Stimulated activated CD8-positive, alpha-beta memory T cell treated with anti-CD3 and anti-CD28 coated beads, Interleukin-4, amount 100 ng/mL, for 48 hours (primary cell): ENCODE measurements at regions not wholly inside any gene's neighbourhood (a gene's known extent, or its start where the extent isn't known, plus 50 kb on each side); places are given as distances from the start of the nearest gene placed in this dataset.

Experiments used
- DNase-seq: peaks from one replicate; pipeline ENCODE4 v3.0.0-alpha.2; 2020

DNA sequence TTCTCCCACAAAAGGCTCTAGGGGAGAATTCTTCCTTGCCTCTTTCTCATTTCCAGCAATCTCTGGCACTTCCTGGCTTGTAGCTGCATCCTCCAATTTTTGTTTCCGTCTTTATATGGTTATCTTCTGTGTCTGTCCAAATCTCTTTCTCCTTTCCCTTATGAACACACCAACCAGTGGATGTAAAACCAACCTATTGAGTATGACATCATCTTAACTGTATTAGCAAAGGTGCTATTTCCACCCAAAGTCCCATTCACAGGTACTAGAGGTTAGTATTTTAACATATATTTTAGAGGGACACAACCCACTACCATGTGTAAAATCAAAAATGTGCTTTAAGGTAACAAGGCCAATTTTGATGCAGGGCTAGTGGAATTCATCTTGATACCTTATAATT is 129.0 kb downstream of the RAP2A start:
- DNase-seq = no peak

DNA sequence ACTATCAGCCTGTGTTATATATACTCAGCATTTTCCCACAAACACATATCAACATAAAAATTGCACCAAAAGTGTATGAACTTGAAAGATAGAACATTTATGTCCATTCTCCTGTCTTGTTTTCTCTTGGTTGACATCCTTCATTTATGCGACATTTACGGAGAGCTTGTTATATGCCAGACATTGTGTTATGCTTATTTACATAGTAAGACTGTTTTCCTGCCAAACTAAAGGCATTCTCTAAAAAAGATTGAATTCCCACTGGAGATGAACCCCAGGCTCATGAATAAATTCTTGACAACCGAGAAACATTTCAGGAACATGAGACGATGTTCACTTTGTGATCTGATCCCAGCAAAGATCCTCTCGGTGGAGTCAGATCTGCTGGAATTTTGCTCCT is 131.0 kb downstream of the RAP2A start:
- DNase-seq = no peak

DNA sequence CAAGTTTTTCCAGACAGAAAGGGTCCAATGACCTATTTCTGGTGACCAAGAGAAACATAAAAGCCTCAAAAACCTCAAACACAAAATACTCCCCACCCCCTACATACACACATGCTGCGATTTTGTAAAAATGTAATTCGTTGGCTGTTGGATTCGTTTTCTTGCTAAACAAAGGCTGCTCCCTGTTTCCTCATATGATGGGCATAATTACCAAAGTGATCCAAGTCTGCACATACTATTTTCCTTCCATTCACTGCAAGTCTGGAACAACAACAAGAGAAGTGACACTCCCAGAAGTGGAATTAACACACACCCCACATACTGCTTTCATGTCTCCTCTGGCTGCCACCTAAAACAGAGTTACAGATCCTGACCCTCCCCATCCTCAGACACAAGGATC is 131.9 kb downstream of the RAP2A start:
- no peak for DNase-seq

DNA sequence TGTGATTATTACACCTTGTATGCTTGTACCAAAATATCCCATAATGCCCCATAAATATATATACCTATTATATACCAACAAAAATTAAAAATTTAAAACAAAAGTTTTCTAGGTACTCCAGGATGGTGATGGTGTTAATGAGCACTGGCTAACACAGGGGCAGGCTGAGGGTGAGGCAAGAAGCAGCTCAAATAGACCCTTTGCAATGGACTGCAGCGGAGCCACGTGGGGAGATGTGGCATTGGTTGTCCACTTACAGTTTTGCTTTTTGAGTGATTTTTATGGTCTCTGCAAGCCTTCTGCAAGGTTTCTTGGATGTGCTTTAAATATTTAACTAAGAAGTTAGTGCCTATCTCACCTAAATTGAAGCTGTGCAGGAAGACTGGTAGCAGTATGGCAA is 132.9 kb downstream of the RAP2A start:
- DNase-seq = no peak

DNA sequence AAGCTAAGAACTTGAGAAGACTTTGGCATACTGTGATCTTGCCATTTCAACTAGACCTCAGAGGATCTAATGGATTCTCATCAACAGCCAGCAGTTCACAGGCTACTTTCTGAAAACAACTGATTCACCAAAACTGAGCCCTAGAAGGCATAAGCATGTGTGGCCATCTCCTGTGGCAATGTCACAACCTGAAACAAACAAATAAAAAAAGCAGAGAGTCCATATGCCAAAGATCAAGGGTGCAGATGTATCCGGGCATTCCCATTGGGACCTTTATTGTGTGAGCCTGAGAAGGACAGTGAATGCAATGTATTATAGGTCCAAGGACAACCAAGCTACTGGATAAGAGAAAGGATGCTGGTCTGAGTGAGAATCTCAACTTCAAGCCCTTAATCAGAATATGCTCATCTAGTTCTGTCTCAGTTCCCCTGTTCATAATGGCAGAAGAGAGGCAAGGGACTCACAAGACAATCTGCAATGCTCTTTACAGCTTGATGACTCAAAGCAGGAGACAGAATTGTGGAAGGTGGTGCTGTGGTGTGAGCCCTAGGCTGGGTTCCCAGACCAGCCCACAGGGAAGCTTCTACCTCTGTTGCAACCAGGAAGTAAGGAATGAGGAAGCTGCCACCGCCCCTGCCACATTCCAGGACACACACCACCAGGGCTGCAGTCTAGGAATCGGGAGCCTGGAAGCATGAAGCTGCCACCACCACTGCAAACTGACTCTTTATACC is 133.7 kb downstream of the RAP2A start:
- DNase-seq = no peak

DNA sequence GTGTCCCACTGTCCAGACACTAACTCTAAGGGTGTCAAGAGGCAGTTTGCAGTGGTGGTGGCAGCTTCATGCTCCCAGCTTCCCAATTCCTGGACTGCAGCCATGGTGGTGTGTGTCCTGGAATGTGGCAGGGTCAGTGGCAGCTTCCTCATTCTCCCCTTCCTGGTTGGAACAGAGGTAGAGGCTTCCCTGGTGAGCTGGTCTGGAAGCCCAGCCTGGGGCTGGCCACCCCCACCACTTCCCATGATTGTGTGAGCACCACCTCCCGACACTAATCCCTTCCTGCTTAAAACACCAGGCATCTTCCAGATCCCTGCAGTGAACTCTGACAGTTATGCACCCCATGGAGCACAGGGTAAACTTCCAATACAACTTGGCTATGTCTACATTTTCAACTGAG is 134.9 kb downstream of the RAP2A start:
- no peak for DNase-seq

DNA sequence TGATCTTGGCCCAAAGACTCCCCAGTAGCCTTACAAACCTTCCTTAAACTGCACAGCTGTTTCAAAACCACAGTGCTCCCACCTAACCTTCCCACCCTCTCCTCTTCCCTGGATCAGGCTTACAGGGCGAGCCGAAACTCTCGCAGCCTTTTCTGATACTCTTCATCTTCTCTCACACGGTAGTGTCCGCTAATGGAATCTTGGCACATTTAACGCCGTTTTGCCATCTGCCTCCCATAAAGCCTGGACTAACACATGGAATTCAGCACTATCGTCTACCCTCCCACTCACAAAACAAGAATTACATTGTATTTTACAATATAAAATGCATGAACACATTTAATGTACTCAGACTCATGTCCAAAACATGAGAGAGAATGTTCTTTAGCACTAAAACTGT is 135.9 kb downstream of the RAP2A start:
- no peak for DNase-seq

DNA sequence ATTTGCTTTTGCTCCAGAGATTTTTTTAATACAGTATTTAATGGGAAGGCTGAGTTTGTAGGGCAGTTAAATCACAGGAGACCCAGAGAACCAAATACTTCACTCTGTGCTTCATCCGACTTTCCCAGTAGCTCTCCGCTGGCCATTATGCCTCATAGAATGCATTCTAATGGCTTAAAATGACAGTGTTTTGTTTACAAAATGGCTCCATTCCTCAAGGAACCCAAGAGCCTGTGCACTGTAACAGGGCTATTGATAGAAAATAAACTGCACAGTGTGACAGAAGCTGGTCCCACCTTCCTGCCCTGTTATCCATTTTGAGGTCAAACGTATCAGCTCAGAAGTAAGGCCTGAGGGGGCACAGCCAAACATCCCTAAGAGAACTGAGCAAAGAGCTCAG is 136.5 kb downstream of the RAP2A start:
- DNase-seq = no peak

DNA sequence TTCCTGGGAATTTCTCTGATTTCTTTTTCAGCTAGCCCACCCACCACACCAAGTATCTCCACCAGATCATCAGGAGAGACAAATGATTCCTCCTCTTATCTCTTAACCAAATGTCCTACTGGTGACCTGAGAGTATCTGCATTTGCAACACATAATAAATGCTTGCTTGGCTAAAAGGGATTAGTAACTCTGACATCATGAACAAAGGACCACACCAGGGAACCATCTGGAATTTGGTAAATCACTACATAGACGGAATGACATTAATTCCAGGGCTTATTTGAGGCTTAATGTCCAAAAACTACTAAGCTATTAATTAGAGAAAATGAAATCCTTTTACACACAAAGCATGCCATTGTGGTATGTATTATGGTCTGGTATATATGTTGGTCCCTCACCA is 139.0 kb downstream of the RAP2A start:
- DNase-seq = no peak

DNA sequence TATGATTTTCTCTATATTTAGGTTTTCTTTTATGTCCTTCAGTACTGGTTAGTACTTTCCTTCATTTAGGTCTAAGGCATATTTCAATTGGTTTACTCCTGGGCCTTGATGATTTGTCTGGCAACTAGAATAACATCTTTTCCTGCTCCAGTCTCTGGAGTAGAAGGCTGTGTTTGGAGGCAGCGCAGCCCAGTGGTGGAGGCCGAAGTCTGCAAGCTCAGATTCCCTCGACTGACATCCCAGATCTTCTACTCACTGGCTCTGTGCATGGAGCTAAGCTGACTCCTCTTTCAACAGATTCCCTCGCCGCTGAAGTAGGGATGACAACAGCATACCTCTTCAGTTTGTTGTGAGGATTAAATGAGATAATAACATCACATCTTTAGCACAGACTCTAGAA is 141.0 kb downstream of the RAP2A start:
- DNase-seq = peak; percentile 28

DNA sequence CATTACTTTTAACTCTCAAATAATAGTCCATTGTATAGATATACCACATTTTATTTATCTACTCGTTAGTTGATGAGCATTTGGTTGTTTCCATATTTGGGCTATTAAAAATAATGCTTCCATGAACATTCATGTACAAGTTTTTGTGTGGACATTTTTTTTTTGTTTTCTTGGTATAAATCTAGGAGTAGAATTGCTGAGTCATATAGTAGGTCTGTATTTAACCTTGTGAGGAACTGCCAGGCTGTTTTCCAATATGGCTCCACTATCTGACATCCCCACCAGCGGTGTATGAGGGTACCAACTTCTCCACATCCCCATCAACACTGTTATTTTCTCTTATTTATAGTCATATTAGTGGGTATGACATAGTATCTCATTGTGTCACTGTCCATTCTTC is 143.1 kb downstream of the RAP2A start:
- no peak for DNase-seq

DNA sequence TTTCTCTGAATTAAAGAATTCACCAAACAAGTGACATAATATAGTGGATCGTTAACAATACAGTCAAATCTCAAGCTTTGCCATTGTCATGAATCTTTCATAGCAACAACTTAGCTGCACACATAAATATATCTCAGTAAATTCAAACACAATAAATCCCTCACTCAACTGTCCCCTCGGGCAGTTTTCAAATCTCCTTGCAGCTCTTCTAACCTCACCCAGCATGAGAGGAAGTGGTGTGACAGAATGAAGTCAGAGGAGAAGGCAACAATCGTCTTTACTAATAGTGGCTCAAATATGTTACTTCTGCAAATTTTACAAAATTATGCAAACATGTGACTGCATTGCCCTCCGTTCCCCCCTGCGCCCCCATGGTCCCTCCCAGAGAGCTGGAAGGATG is 148.2 kb downstream of the RAP2A start:
- no peak for DNase-seq

DNA sequence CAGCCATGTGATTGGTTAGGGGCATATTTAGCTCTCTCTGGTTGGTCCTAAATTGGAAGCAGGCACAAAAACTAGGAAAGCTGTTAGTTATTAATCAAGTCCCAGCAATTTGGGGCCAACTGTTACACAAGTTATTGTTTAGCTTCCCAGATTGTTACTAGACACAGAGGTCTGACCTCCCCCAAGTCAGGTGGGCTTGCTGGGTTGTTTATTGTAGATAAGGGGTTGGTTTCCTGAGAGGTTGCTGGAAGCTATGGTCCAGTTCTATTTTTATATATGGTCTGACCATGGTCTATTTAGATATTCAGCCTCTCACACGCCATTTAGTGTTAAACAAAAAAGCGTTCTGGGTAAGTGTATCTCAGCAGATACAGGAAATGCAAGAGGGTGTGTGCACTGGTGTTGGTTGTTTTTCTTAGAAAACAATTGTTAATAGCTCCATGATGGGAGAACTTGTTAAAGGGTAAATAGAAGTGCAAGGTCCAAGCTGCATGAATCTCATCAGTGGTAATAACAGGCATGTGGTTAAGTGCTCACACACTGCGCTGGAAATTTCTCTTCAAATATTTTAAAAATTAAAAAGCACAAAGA is 150.0 kb downstream of the RAP2A start:
- DNase-seq = no peak

DNA sequence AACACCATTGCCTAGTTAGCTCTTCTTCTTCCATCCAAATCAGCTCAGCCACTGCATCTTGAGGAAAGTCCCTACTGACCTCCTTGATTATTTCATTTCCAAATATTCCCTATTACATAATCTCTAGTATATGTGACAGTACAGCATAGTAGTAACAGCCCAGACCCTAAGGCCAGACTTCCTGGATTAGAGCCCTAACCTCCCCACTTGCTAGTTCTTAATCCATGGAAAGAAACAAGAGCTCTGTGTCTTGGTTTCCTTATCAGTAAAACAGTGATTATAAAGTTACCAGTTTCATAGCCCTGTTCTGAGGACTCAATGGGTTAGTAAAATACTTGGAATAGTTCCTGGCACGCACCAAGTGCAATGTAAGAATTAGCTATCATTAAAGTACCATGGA is 153.0 kb downstream of the RAP2A start:
- no peak for DNase-seq

DNA sequence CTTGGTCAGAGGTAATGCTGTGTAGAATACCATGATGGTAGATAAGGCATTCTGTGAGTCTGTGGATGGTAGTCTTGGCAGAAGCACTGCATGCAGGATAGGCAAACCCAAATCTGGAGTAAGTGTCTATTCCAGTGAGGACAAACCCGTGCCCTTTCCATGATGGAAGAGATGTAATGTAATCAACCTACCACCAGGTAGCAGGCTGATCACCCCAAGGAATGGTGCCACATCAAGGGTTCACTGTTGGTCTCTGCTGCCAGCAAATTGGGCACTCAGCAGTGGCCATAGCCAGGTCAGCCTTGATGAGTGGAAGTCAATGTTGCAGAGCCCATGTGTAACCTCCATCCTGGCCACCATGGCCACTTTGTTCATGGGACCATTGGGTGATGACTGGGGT is 155.0 kb downstream of the RAP2A start:
- DNase-seq = no peak

DNA sequence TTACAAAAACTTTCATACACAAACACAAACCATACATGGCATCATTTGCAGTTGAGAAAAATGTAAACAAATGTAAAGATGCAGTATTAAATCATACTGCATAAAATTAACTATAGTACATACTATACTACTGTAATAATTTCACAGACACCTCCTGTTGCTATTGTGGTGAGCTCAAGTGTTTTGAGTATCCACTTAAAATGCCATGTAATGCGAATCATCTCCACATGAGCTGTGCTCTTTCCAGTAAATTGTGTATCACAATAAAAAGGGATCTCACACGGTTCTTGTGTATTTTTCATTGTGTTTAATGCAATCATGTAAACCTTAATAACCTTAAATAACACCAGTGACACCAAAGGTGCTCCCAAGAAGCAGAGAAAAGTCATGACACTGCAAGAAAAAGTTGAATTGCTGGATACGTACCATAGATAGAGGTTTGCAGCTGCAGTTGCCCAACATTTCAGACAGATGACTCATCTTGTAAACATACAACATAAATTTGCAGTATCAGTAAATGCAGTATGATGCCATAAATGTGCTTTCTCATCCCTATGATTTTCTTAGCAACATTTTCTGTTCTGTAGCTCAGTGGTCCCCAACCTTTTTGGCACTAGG is 166.6 kb downstream of the RAP2A start:
- no peak for DNase-seq

DNA sequence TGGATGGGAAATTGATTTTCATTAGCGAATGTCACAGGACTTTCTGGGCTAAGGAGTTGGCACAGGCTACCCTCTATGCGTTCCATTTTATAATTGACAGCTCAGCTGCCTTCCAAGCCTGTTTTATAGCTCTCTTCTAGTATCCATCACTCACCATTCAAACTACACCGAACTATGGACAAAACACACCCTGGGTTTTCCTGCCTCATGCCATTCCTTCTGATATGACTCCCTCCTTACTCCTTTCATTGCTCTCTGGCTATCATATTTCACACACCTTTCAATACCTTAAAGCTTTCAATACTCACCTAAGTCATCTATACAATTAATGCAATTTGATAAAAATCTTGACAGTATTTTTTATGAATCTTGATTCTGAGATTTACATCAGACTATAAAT is 181.3 kb downstream of the RAP2A start:
- DNase-seq = no peak

DNA sequence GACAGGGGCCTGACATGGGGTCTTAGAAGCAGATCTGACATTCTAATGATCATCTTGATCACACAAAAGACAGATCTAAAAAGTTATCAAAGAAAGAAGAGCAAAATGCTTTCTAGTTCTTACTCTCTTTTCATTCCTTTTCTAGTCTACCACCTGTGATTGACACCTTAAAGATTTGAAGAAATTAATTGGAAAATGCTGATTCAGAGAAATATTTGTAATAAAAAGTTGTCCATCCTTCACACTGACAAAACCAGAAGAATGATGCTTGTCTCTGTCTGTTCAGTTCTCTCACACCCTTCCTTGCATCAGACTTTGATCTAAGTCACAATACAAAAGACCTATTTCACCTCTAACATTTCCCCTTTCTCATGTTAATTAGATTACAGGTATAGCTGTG is 182.4 kb downstream of the RAP2A start:
- DNase-seq = no peak

DNA sequence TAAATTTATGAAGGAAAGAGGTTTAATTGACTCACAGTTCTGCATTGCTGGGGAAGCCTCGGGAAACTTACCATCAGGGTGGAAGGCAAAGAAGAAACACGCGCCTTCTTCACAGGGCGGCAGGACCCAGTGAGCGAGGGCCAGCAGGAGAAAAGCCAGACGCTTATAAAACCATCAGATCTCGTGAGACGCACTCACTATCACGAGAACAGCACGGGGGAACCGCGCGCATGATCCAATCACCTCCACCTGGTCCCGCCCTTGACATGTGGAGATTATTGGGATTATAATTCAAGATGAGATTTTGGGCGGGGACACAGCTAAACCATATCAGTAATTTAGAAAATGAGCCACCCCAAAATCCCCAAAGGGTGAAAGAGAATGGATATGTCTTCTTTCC is 187.1 kb downstream of the RAP2A start:
- no peak for DNase-seq

DNA sequence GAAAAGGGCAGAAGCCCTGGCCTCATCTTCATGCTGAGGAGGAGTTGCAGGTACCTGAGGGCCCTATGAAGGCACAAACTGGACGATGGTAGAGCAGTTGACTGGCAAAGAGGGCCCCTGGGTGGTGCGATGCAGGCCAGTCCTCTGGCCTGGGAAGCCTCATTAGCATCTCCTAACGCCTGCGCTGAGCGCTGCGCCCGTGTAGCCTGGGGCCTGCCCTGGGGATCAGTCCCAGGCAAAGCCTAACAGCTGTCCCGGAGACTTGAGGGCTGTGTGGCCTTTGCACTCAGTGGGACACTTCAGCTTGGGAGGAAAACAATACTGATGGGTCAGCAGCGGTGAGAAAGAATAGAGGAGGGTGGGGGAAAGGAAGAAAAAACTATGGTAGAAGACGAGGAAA is 187.7 kb downstream of the RAP2A start:
- no peak for DNase-seq

DNA sequence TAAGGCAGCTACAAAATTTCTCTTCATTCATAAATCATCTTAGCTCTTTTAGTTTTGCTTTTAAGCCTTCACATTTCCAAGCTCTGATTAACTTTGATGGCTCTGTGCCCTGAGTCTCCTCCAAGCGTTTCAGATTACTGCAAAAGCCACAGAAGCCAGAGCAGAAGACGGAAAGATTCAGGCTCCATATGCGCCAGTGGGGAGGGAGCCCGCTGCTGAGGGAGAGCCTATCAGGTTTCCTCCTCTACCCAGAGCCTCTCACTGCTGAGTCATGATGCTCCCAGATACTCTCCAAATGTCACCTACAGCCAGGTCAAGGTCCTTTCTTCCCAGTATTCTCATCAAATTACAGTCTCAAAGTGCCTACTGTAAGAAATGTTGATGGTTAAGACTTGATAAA is 193.6 kb downstream of the RAP2A start:
- no peak for DNase-seq

DNA sequence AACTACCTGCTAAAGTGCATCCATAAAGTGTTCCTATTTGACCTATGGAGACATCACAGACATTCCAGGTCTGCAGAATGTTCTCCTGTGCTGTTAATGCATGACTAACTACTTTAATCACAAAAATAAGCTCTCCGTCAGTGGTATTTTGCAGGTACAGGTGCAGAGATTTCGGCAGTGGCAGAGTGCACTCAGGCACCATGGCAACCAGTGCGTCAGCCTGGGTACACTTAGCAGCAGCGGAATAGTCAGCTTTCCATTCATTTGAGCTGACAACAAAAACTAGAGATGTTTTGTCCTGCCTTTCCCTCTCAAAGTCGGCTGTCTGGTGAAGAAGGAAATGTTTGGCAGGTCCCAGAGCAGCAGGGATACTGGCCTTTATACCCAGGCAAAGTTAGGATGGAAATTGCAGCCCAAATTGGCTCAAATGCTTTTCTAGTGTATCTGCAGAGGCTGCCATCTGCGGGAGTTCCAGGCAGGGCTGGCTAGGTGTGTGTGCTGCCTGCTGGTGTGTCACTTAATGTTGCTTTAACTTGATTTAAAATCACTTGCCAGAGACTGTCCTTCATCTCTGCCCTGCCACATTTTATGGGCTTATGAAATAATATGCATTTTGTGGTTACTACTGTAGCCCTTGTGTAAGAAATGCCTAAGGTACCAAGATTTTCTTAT is 195.8 kb downstream of the RAP2A start:
- no peak for DNase-seq

DNA sequence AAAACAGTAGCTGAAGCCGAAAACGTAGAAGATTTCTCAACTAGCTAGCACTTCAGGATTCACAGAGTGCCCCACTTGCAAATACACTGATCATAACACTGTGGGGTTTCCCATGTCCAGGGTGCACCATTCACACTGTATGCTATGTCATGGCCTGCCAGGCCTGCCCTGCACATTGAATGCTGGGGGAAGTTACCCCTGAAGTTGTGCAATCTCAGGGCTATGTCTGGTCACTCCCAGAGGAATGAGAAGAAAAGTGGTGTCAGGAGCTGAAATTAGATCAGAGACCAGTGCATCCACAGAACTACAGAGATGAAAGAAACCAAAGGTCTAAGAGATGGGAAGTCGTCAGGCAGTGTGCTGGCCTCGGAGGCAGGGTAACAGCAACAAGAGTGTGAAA is 196.8 kb downstream of the RAP2A start:
- DNase-seq = no peak

DNA sequence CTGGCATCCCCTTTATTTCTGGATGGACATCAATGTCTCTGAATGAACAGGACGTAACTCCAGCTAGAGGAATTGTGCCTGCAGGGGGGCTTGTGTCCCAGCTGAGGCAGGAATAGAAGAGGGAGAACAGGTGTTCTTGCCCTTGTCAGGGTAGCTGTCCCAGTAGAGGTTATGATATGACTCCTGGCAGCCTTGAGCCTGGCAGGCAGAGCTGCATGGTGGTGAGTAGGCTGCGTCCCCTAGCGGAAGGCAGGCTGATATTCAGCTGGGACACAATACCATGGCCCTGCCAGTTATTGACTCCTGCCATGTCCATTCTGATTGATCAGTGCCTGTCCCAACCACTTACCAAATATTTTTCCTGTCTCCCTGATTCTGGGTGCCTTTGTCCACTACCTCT is 197.2 kb downstream of the RAP2A start:
- DNase-seq = no peak
